Subcutaneous abdominal adipose tissue (tissue), 5 donors: ENCODE measurements at regions not wholly inside any gene's neighbourhood (a gene's known extent, or its start where the extent isn't known, plus 50 kb on each side); places are given as distances from the start of the nearest gene placed in this dataset.

Experiments
- H3K27ac ChIP-seq: one replicate; pipeline ENCODE4 v1.7.0; 2013; ENCODE audit warnings: low read depth, mild to moderate bottlenecking, inconsistent platforms, low read length, moderate library complexity
- H3K27me3 ChIP-seq, 5 donors: one replicate each; pipeline ENCODE4 v1.7.0; 2013; ENCODE audit warnings: low read length in 5 of 5, inconsistent platforms in 1 of 5; ENCODE audit not compliant: control insufficient read depth in 5 of 5, insufficient read depth in 4 of 5
- H3K36me3 ChIP-seq, 5 donors: one replicate each; pipeline ENCODE4 v1.7.0; 2013; ENCODE audit warnings: low read length in 5 of 5; ENCODE audit not compliant: control insufficient read depth in 5 of 5, insufficient read depth in 5 of 5
- H3K4me1 ChIP-seq, 5 donors: one replicate each; pipeline ENCODE4 v1.7.0; 2013; ENCODE audit warnings: low read length in 5 of 5, mild to moderate bottlenecking in 3 of 5, moderate library complexity in 1 of 5; ENCODE audit not compliant: control insufficient read depth in 5 of 5, insufficient read depth in 5 of 5
- H3K4me3 ChIP-seq, 5 donors: one replicate each; pipeline ENCODE4 v1.7.0; 2013; ENCODE audit warnings: low read length in 5 of 5, low read depth in 1 of 5
- H3K9ac ChIP-seq, 5 donors: one replicate each; pipeline ENCODE4 v1.7.0; 2013; ENCODE audit warnings: low read length in 5 of 5, mild to moderate bottlenecking in 4 of 5, moderate library complexity in 3 of 5
- H3K9me3 ChIP-seq, 5 donors: one replicate each; pipeline ENCODE4 v1.7.0; 2013; ENCODE audit warnings: low read length in 5 of 5; ENCODE audit not compliant: control insufficient read depth in 5 of 5
- donor health status: healthy.
- donor health status: healthy.
- donor health status: healthy.
- donor health status: healthy.
- donor health status: healthy.

DNA sequence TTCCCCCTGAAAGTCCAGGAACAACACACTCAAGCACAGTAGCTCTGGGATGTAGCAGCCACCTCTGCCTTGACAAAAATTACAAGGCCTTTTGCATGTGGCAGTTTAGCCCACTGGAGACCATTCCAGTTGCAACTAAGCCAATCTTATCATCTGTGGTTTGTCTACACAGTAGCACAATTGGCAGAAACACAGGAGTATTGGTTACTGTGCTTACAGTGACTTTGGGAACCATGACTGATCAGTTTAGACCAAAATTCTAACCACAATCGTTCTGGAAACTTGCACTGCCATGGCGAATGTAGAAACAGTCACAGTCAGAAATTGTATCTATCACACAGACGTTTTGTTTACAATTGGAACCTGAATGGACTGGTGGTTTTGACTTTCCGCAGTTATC is 403.7 kb upstream of the MEIS1 start:
- H3K4me3 ChIP-seq: no peak overlapping the region
- no peaks in the 10 kb centered on the region for H3K27me3 ChIP-seq
- H3K4me1 ChIP-seq: peaks cover 0 to 18% (median 5%) of the 10 kb centered on the region in 5 donors
- no peak overlapping the region for H3K9ac ChIP-seq
- H3K36me3 ChIP-seq: no peaks in the 10 kb centered on the region
- H3K9me3 ChIP-seq: no peaks in the 10 kb centered on the region
- no peak overlapping the region for H3K27ac ChIP-seq

DNA sequence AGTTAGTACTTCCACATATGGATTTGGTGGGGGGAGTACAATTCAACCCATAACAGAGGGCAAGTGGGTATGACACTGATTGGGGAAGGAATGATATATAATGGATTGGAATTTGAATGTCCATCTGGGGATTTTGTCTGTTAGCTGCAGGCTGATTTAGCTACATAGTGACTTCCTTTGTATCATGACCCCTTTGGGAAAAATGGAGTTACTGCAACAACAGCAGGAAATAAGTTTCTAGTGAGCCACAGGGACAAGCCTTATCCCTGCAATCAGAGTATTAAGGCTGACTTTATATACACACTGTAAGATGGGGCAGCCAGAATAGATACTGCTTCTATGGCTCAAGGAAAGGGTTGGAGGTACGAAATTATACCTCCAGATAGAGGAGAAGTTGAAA is 404.4 kb upstream of the MEIS1 start:
- Histone ChIP-seq H3K4me1 (peaks cover 0 to 18% (median 5%) of the 10 kb centered on the region in 5 donors), H3K9ac (no peak overlapping the region), H3K27ac (no peak overlapping the region), H3K9me3 (no peaks in the 10 kb centered on the region), H3K4me3 (no peak overlapping the region), H3K27me3 (no peaks in the 10 kb centered on the region), H3K36me3 (no peaks in the 10 kb centered on the region)

DNA sequence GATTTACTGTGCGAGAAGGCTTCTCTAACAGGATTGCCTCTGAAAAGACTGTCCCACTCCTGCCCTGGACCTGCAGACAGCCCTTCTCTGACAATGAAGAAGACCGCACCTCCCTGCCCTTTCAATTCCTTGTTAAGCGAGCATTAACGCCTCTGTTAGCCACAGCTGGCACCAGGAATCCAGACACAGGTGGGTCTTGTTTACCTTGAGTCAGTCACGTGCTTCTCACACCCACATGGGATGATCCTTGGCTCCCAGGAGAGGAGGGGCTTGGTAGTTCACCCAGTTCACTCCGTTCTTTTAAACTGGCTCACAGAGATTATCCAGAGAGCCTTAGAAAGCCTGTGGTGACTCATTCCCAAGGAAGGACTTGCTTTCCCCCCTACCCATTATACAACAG is 410.5 kb upstream of the MEIS1 start:
- H3K9me3 ChIP-seq: peaks cover 0 to 3% (median 0%) of the 10 kb centered on the region in 5 donors
- peaks cover 0 to 17% (median 5%) of the 10 kb centered on the region in 5 donors for H3K4me1 ChIP-seq
- H3K27ac ChIP-seq: no peak overlapping the region
- H3K9ac ChIP-seq: no peak overlapping the region
- H3K36me3 ChIP-seq: no peaks in the 10 kb centered on the region
- no peak overlapping the region for H3K4me3 ChIP-seq
- H3K27me3 ChIP-seq: no peaks in the 10 kb centered on the region

DNA sequence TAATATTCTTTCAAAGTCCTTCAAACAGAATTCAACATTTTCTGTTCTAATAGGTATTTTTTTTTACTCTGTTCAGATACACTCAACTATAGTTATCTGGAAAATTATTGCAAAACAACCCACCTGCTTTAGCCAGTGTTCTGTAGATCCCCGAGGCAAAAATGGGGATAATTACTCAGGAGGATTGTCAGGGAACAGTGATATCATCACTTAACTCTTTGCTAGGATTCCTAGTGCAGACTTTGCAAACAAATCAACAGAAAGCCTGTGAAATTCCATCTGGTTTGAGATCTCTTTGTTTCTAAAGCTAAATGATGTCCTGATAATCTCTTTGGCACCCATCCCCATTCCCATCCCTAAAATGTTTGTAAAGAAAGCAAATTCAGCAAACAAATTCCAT is 413.6 kb upstream of the MEIS1 start:
- H3K36me3 ChIP-seq: no peaks in the 10 kb centered on the region
- H3K27ac ChIP-seq: no peak overlapping the region
- H3K4me3 ChIP-seq: no peak overlapping the region
- H3K9ac ChIP-seq: no peak overlapping the region
- peaks cover 0 to 3% (median 0%) of the 10 kb centered on the region in 5 donors for H3K9me3 ChIP-seq
- peaks cover 0 to 31% (median 13%) of the 10 kb centered on the region in 5 donors for H3K4me1 ChIP-seq
- H3K27me3 ChIP-seq: no peaks in the 10 kb centered on the region

DNA sequence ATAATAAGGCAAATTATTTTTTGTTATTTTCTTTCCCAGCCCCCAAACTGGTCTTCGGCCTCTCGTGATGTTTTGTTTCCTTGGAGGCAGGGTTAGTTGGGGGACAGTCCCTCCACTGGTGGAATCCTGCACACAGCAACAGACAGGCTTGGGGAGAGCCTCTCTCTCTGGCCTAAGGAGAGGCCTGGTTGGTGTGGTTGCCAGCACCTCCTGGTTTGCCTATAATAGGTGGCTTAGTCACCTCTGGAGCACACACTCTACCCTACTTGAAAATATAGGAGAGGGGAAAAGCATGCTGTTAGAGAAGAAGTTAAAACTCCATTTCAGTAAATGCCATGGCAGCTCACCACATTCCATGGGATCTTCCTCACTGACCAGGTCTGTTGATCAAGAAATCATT is 417.2 kb upstream of the MEIS1 start:
- Histone ChIP-seq H3K36me3 (no peaks in the 10 kb centered on the region), H3K27me3 (no peaks in the 10 kb centered on the region), H3K4me1 (peaks cover 0 to 37% (median 17%) of the 10 kb centered on the region in 5 donors), H3K27ac (no peak overlapping the region), H3K4me3 (no peak overlapping the region), H3K9me3 (no peaks in the 10 kb centered on the region), H3K9ac (no peak overlapping the region)

DNA sequence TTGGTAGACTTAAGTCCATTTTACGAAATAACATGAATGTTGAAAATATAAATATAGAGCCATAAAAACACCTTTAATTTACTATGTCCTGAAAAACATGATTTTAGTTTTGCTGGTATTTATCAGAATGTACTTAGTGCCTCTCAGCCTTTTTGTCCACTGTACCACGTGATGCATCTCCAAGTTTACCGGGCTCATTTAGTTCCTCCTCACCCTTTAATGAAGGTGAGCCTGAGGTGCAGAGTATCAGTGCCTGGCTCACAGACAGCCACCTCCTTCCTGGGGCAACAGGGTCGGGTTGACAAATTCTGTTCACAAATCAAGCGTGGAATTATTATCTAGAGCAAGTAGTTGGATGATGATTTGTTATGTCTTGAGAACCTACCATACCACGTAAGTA is 420.5 kb upstream of the MEIS1 start:
- peaks cover 0 to 20% (median 11%) of the 10 kb centered on the region in 5 donors for H3K4me1 ChIP-seq
- no peaks in the 10 kb centered on the region for H3K36me3 ChIP-seq
- no peaks in the 10 kb centered on the region for H3K9me3 ChIP-seq
- H3K9ac ChIP-seq: no peak overlapping the region
- no peak overlapping the region for H3K4me3 ChIP-seq
- H3K27ac ChIP-seq: no peak overlapping the region
- no peaks in the 10 kb centered on the region for H3K27me3 ChIP-seq

DNA sequence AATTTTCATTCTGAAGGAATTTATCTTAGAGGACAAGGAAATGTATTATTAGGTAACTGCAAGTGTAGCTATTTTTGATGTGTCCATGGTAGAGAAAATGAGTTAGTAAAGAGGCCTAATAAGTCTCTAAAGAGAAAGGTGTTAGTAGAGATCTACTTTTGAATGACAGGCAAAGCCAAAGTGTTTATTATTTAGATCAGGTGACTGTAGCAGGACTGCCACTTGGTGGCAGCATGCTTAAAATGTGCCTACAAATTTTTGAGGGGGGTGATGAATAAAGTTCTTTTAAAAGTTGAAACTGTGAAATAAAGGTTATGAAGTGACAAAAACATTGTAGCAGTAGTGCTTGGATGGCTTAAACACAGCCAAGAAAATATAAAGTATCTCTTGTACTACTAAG is 421.5 kb upstream of the MEIS1 start:
- no peaks in the 10 kb centered on the region for H3K9me3 ChIP-seq
- no peaks in the 10 kb centered on the region for H3K36me3 ChIP-seq
- H3K9ac ChIP-seq: no peak overlapping the region
- H3K4me1 ChIP-seq: peaks cover 0 to 25% (median 15%) of the 10 kb centered on the region in 5 donors
- no peak overlapping the region for H3K4me3 ChIP-seq
- no peak overlapping the region for H3K27ac ChIP-seq
- no peaks in the 10 kb centered on the region for H3K27me3 ChIP-seq

DNA sequence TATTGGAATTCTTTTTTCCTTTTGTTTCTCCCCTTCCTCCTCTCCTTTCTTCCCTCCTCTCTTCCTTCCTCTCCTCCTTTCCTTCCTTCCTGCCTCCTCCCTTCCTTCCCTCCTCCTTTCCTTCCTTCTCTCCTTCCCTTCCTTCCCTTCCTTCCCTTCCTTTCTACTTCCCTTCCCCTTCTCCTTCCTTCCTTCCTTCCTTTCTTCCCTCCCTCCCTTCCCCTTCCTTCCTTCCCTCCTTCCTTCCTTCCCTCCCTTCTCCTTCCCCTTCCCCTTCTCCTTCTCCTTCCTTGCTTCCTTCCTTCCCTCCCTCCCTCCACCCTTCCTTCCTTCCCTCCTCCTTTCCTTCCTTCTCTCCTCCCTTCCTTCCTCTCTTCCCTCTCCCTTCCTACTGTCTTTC is 431.0 kb upstream of the MEIS1 start:
- H3K36me3 ChIP-seq: no peaks in the 10 kb centered on the region

DNA sequence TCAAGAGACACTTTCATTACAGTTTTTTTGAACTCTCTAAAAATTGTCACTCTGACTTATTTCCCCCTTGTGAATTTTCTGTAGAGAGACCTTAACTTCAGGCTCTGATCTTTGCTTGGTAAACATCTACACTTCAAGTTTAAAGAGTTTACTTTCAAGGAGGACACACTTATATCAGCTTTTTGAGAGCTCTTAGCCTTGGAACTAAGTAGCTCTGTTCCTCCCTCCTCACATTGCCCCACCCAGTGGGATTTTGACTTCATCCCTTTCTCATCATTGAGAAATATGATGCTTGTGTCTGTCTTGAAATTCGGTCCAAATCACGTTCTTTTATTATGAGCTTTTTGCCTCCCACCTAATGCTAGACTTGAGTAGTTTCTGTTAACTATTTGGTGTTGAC is 433.4 kb upstream of the MEIS1 start:
- H3K9ac ChIP-seq: no peak overlapping the region
- no peak overlapping the region for H3K4me3 ChIP-seq
- no peaks in the 10 kb centered on the region for H3K27me3 ChIP-seq
- H3K27ac ChIP-seq: peak overlapping the region; percentile 56
- peaks cover 0 to 4% (median 0%) of the 10 kb centered on the region in 5 donors for H3K9me3 ChIP-seq
- no peaks in the 10 kb centered on the region for H3K36me3 ChIP-seq
- no peaks in the 10 kb centered on the region for H3K4me1 ChIP-seq

More for the DNA sequence above, 431.0 kb upstream of the MEIS1 start:
- peaks cover 0 to 4% (median 0%) of the 10 kb centered on the region in 5 donors for H3K9me3 ChIP-seq
- no peak overlapping the region for H3K9ac ChIP-seq
- H3K4me3 ChIP-seq: no peak overlapping the region
- H3K4me1 ChIP-seq: peaks cover 0 to 12% (median 9%) of the 10 kb centered on the region in 5 donors
- no peaks in the 10 kb centered on the region for H3K27me3 ChIP-seq
- H3K27ac ChIP-seq: no peak overlapping the region

DNA sequence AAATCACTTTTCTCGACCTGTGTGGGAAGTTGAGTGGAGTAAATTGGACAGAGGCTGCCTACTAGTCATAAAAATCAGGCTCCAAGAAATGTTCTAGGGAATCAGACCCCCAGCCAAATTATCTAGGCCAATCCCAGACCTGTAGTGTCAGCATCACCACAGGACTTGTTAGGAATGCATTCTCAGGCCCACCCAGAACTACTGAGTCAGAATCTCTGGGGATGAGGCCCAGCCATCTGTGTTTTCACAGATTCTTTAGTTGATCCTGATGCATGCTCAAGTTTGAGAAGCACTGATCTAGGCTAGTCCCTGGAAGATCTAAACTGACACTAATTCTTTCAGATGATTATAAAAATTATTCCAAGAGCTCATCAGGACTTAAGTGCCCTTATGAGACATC is 434.0 kb upstream of the MEIS1 start:
- H3K4me3 ChIP-seq: no peak overlapping the region
- no peak overlapping the region for H3K9ac ChIP-seq
- H3K27me3 ChIP-seq: no peaks in the 10 kb centered on the region
- no peaks in the 10 kb centered on the region for H3K36me3 ChIP-seq
- H3K27ac ChIP-seq: peak overlapping the region; percentile 56
- H3K9me3 ChIP-seq: peaks cover 0 to 4% (median 0%) of the 10 kb centered on the region in 5 donors
- H3K4me1 ChIP-seq: no peaks in the 10 kb centered on the region

DNA sequence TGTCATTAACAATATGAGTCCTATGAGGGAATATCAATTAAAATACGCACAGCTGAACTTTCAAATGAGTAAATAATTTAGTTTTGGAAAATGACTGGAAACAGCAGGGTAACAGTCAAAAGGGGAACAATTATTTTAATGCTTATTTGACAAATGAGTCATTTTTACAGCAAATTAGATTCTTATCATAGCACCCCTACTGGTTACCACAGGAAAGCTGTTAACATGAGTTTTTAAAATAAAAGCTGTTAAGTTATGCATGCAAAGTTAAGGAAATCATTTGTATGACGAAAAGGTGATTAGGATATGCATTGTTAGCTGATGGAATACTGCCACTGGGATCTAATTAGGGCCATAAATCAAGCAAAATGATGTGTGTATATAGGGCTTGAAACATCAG is 435.1 kb upstream of the MEIS1 start:
- Histone ChIP-seq H3K27me3 (no peaks in the 10 kb centered on the region), H3K4me3 (no peak overlapping the region), H3K27ac (peak overlapping the region; percentile 1), H3K4me1 (no peaks in the 10 kb centered on the region), H3K9ac (no peak overlapping the region), H3K9me3 (peaks cover 0 to 4% (median 0%) of the 10 kb centered on the region in 5 donors), H3K36me3 (no peaks in the 10 kb centered on the region)
